Adipocyte (in vitro differentiated cells): ENCODE measurements at regions not wholly inside any gene's neighbourhood (a gene's known extent, or its start where the extent isn't known, plus 50 kb on each side); places are given as distances from the start of the nearest gene placed in this dataset.
"Not testable (repeated sequence)": the region's sequence is repeated elsewhere in the genome, so short reads cannot be mapped to it uniquely, and the experiment has no call there.

Experiments used
- DNase-seq: peaks from one replicate; pipeline ENCODE4 v3.0.0-alpha.2; 2015; ENCODE audit warnings: low read depth
- H3K27me3 ChIP-seq: replicated peaks from 2 replicates; pipeline ENCODE4 v1.7.0; 2013; ENCODE audit warnings: mild to moderate bottlenecking, low read length, moderate library complexity; ENCODE audit not compliant: control insufficient read depth, insufficient read depth
- H3K36me3 ChIP-seq: 2 replicates; pipeline ENCODE4 v1.7.0; 2013; ENCODE audit warnings: low read length, mild to moderate bottlenecking, moderate library complexity; ENCODE audit not compliant: control insufficient read depth, insufficient read depth, severe bottlenecking
- H3K4me1 ChIP-seq: 2 replicates; pipeline ENCODE4 v1.7.0; 2013; ENCODE audit warnings: mild to moderate bottlenecking, low read length, moderate library complexity; ENCODE audit not compliant: control insufficient read depth, insufficient read depth
- H3K4me3 ChIP-seq: 2 replicates; pipeline ENCODE4 v1.7.0; 2013; ENCODE audit warnings: mild to moderate bottlenecking, low read length, moderate library complexity
- H3K9ac ChIP-seq: 2 replicates; pipeline ENCODE4 v1.7.0; 2013; ENCODE audit warnings: mild to moderate bottlenecking, low read length, moderate library complexity
- H3K9me3 ChIP-seq: 2 replicates; pipeline ENCODE4 v1.7.0; 2013; ENCODE audit warnings: mild to moderate bottlenecking, low read length, moderate library complexity; ENCODE audit not compliant: control insufficient read depth

DNA sequence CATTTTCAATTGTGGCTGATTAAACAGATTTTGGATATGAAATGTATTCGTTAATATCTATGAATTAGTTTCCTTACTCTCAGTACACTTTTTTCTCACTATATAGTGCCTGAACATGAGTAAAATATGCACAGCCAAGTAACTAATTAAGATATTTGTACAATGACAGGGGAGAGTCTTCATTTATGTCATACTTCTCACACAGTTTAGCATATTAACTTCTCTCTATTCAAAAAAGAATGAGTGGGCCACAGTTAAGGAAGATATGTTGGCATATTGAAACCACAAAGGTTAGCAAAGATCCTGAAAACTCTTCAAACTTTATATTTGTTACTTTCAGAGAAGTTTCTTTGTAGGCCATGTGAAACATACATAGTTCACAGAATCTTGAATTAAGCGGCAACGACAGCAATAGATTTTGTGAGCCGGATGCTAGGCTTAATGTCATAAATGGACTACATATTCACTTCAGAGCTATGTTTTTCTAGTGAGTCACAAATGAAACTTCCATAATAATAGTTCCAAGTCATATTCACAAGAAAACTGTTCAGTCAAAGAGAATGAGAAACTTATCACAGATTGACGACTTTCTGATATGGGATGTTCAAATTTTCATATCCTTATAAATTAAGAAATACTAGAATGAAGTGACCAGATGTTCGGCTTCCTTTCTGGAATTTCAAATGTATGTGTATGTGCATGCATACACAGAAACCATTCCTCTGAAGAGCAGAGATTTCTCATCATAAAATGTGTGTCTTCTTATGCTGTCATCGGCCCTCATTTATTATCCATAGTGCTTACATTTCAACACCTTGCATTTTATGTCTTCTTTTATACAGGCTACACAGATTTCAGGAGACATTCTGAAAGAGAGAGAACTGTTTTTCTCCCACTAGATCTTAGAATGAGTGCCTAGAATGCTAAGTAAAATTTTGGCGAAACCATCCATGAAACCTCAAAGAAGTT, 584.0 kb downstream of the SATB2 start:
- H3K36me3 ChIP-seq, result no peaks in the 10 kb centered on the region
- H3K4me1 ChIP-seq, result peaks cover 12% of the 10 kb centered on the region
- H3K9ac ChIP-seq, result no peak overlapping the region
- peak; percentile 65 for DNase-seq
- H3K9me3 ChIP-seq, result no peaks in the 10 kb centered on the region
- H3K4me3 ChIP-seq, result peak overlapping the region; percentile 29
- no peaks in the 10 kb centered on the region for H3K27me3 ChIP-seq

DNA sequence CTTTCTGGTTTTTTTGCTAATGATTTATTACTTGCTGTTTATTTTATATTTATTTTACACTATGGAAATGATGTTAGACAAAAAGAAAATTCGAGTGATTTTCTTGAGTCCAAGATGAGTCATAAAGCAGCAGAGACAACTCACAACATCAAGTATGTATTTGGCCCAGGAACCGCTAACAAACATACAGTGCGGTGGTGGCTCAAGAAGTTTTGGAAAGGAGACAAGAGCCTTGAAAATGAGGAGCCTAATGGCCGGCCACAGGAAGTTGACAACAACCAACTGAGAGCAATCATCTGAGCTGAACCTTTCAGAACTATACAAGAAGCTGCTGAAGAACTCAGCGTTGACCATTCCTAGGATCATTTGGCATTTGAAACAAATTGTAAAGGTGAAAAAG, 594.1 kb downstream of the SATB2 start:
- Histone ChIP-seq H3K9ac (no peak overlapping the region), H3K36me3 (no peaks in the 10 kb centered on the region), H3K9me3 (peaks cover 11% of the 10 kb centered on the region), H3K4me3 (no peak overlapping the region), H3K27me3 (no peaks in the 10 kb centered on the region), H3K4me1 (no peaks in the 10 kb centered on the region)
- DNase-seq, result no peak

DNA sequence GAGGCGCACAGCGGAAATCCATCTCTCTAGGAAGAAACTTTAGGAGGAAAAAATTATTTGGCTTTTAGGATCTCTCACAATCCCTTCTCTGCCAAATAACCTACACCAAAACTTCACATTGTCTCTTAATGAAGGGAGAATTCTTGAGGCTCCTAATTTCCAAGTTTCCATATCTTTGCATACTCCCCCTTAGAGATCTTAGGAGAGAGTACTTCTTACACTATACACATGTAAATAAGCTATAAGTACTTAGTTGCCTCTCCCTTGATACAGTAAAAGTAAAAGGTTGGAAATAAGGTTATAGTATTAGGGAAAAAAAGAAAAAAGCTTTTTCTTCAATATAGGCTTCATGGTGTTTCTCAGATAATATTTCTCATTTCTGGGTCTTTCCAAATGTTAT, 596.7 kb downstream of the SATB2 start:
- Histone ChIP-seq H3K9me3 (peaks cover 13% of the 10 kb centered on the region), H3K4me3 (no peak overlapping the region), H3K27me3 (no peaks in the 10 kb centered on the region), H3K4me1 (no peaks in the 10 kb centered on the region), H3K9ac (no peak overlapping the region), H3K36me3 (no peaks in the 10 kb centered on the region)
- DNase-seq, result no peak

DNA sequence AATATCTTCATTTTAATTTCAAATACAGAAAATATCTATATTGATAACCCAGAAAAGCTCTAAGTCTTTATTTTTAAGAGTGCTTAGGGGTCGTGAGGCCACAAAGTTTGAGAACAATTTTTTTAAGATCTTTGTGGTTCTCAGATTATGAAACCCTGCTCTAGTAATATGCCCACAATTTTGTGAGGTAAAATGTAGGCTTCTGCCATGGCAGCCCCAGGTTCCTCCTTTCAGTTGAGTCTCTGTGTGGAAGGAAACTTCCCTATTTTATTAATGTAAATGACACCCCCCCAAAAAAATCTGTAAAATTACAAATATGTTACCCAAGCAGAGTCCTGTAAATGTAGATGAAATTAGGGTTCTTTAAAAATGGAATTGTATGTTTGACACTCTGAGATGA, 600.5 kb downstream of the SATB2 start:
- no peaks in the 10 kb centered on the region for H3K4me1 ChIP-seq
- DNase-seq, result no peak
- H3K9ac ChIP-seq, result no peak overlapping the region
- no peak overlapping the region for H3K4me3 ChIP-seq
- peaks cover 13% of the 10 kb centered on the region for H3K9me3 ChIP-seq
- no peaks in the 10 kb centered on the region for H3K36me3 ChIP-seq
- H3K27me3 ChIP-seq, result no peaks in the 10 kb centered on the region

DNA sequence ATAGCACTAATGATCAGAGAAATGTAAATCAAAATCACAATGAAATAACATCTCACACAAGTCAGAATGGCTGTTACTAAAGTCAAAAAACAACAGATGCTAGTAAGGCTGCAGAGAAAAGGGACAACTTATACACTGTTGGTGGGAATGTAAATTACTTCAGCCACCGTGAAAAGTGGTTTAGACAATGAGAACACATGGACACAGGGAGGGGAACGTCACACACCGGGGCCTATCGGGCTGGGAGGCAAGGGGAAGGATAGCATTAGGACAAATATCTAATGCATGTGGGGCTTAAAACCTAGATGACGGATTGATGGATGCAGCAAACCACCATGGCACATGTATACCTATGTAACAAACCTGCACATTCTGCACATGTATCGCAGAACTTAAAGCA, 602.0 kb downstream of the SATB2 start:
- not testable (repeated sequence) for H3K4me3 ChIP-seq, H3K4me1 ChIP-seq, DNase-seq, H3K9ac ChIP-seq, H3K36me3 ChIP-seq, H3K27me3 ChIP-seq
- H3K9me3 ChIP-seq, result peaks cover 13% of the 10 kb centered on the region

DNA sequence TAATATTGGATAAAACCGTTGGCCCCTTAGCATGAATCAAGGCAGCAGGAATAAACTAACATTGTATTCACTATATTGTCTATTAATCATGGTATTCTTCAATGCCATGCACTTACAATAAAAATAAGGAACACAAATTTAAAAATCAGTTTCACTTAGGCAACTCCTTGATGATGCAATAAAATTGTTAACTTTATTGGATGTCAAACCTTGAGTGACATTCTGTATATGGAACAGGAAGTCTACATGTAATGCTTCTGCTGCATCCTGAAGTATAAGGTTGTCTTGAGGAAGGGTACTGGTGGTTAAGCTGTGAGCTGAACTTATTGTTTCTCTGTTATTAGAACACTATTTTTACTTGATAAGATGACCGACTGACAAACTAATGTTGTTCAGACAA, 605.5 kb downstream of the SATB2 start:
- Histone ChIP-seq H3K4me3 (no peak overlapping the region), H3K9ac (no peak overlapping the region), H3K4me1 (no peaks in the 10 kb centered on the region), H3K9me3 (no peaks in the 10 kb centered on the region), H3K36me3 (no peaks in the 10 kb centered on the region), H3K27me3 (no peaks in the 10 kb centered on the region)
- DNase-seq, result no peak

DNA sequence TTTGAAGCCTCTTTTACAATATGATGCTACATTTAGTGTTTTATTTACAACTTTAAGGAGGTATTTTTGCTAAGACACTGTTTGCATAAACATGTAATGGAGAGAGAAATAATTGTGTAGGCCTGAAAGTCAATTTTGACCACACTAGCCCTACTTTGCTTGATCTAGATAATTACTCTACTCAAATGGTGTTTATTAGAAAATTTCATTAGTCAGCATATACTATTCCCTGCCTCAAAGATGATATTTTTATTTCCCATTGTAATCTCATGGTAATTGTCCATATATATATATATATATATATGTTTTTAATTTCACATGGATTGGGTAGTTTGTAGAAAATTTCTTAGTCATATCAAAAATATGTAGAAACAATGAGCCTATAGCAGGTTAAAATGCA, 632.2 kb downstream of the SATB2 start:
- Histone ChIP-seq H3K4me3 (no peak overlapping the region), H3K9me3 (no peaks in the 10 kb centered on the region), H3K36me3 (no peaks in the 10 kb centered on the region), H3K27me3 (no peaks in the 10 kb centered on the region), H3K9ac (no peak overlapping the region), H3K4me1 (no peaks in the 10 kb centered on the region)
- DNase-seq, result no peak

DNA sequence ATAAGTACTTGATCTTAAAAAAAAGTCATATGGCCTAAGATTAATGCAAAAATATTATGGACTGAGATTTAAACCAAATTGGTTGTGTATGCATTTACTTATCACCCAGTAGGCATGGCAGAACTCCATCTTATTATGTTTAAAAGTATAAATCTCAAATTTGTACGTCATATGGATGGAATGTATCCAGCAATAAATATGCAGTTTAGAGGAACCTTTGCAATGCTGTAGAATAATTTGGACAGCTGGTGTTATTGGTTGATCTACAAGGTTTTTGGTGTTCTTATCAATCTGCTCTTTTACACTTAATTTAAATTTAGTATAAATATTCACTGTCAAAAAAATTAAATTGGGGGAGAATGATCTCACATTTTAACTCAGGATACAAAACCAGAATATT, 640.2 kb downstream of the SATB2 start:
- H3K4me3 ChIP-seq, result no peak overlapping the region
- H3K27me3 ChIP-seq, result no peaks in the 10 kb centered on the region
- no peaks in the 10 kb centered on the region for H3K4me1 ChIP-seq
- H3K9me3 ChIP-seq, result no peaks in the 10 kb centered on the region
- H3K36me3 ChIP-seq, result no peaks in the 10 kb centered on the region
- no peak for DNase-seq
- H3K9ac ChIP-seq, result no peak overlapping the region

DNA sequence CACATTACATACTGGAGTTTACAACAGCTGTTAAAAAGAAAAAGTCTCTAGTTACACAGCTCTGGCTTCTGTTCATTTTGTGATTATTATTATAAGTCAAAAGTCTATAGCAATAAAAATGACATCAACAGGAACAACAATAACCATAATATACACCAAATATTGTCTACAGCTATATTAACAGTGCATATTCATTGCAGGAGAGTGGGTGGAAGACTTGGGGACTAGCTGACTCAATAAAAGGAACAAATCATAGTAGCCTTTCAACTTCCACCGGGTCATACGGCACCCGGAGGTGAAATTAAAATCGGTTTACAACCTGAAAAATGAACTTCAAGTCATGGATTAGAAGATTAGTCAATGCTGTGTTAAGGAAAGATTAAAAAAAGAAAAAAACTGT, 642.1 kb downstream of the SATB2 start:
- Histone ChIP-seq H3K27me3 (no peaks in the 10 kb centered on the region), H3K4me3 (no peak overlapping the region), H3K4me1 (peaks cover 5% of the 10 kb centered on the region), H3K9ac (no peak overlapping the region), H3K36me3 (no peaks in the 10 kb centered on the region), H3K9me3 (no peaks in the 10 kb centered on the region)
- DNase-seq, result no peak

DNA sequence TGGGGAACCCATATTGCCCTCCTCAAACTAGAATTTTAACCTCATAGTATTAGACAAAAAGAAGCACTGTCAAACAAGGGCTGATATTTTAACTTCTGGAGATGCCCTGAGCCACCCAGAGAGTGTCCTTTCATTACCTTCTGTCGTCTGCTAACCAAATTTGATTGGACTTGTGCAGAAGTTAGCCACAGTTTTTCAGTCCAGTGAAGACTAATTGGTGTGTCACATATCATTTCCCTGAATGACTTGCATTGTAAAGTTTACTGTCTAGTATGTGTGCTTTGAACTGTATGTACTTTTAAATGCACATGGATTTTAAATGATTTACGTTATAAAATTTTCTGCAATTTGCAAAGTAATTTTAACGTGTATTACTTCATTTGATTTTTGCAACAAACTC, 646.5 kb downstream of the SATB2 start:
- Histone ChIP-seq H3K36me3 (no peaks in the 10 kb centered on the region), H3K4me1 (peaks cover 5% of the 10 kb centered on the region), H3K9me3 (no peaks in the 10 kb centered on the region), H3K27me3 (no peaks in the 10 kb centered on the region), H3K4me3 (no peak overlapping the region), H3K9ac (no peak overlapping the region)
- DNase-seq, result no peak

DNA sequence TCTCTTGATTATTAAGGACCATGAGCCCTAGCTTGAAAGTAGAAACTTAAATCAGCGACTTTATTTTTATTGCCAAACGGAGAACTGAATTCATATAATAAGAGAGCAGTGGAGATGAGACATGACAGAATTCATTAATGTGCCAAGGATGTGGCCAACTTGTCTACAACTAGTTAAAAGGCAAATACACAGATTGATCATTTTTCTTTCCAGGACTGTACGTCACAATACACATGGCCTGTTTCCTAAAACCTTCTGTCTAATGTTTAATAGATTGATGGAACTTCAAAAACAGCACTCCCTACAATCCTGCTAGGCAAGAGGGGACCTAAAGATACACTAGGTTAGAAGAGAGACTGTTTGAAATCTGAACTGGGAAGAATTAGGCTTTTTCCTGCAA, 647.8 kb downstream of the SATB2 start:
- no peaks in the 10 kb centered on the region for H3K27me3 ChIP-seq

DNA sequence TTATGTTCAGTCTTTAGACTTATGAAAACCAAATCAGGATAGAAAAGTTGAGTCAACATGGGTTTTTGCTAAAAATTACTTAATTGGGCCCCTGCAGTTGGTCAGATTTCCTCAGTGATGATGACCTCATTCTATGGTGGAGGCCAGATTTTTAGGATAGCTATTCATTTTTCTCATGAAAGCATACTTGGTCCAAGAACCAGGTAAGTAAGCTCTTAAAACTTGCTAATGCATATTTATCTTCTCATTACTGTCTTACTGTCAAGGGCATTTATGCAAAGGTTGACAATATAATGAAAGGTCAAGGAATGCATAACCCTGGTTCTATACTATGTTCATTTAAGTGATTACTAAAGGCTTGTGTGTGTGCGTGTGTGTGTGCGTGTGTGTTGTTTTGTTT, 650.6 kb downstream of the SATB2 start:
- H3K4me3 ChIP-seq, result no peak overlapping the region
- no peaks in the 10 kb centered on the region for H3K36me3 ChIP-seq

More for the DNA sequence above, 647.8 kb downstream of the SATB2 start:
- Histone ChIP-seq H3K9me3 (no peaks in the 10 kb centered on the region), H3K9ac (no peak overlapping the region), H3K4me3 (no peak overlapping the region), H3K36me3 (no peaks in the 10 kb centered on the region), H3K4me1 (peaks cover 5% of the 10 kb centered on the region)
- DNase-seq, result no peak

More for the DNA sequence above, 650.6 kb downstream of the SATB2 start:
- DNase-seq, result peak; percentile 33
- Histone ChIP-seq H3K9me3 (no peaks in the 10 kb centered on the region), H3K4me1 (peaks cover 5% of the 10 kb centered on the region), H3K9ac (no peak overlapping the region), H3K27me3 (no peaks in the 10 kb centered on the region)
